HG03378 (cell line): ENCODE measurements at regions not wholly inside any gene's neighbourhood (a gene's known extent, or its start where the extent isn't known, plus 50 kb on each side); places are given as distances from the start of the nearest gene placed in this dataset.

ENCODE experiments used
- ATAC-seq: cut with Tn5 transposase; IDR thresholded peaks from one replicate; pipeline ENCODE4 v1.9.1; 2021; ENCODE audit warnings: mild to moderate bottlenecking, moderate library complexity; ENCODE audit not compliant: unreplicated experiment

DNA sequence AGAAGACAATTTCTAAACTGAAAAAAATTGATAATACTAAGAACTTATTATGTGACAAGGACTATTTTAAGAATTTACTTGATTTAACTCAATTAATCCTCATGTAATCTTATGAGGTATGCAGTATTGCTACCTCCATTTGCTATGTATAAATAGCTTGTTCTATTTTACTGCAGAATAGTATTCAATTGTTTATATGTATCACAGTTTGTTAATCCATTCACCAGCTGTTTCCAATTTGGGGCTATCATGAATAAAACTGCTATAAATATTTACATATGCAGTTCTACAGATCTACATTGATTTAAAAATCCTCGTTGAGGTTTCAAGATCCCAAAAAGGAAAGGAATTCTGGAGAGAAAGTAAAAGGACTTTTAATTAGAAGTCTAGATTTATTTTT, 54.8 kb upstream of the DOCK10 start:
- ATAC-seq = no peak
